ENCODE measurements at regions not wholly inside any gene's neighbourhood (a gene's known extent, or its start where the extent isn't known, plus 50 kb on each side); places are given as distances from the start of the nearest gene placed in this dataset.

DNA sequence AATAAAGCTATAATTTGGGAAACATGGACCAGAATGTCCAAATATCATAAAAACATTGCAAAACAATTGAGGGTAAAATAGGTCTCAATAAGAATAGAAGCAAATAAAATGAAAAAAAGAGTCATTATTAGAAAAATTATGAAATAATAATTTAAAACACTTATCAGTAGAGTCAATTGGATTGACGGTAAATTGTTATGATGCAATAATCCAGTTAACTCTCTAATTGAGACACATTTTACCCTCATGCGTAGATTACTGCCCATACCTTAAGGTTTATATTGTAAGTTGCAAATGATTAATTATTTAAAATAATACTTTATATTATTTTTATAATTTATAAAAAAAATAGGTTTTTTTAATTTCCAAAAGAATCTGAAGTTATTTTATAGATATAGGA is 73.4 kb upstream of the POU1F1 start:
- TF ChIP-seq POLR2AphosphoS5 (IDR thresholded peaks at IDR 0.05), result no peak
- no peak for TF ChIP-seq CTCF (IDR thresholded peaks at IDR 0.05)
